BE2C (cell line): ENCODE measurements at regions not wholly inside any gene's neighbourhood (a gene's known extent, or its start where the extent isn't known, plus 50 kb on each side); places are given as distances from the start of the nearest gene placed in this dataset.
"Not testable (repeated sequence)": the region's sequence is repeated elsewhere in the genome, so short reads cannot be mapped to it uniquely, and the experiment has no call there.

Experiments
- DNase-seq: peaks from one replicate; pipeline ENCODE4 v3.0.0-alpha.2; 2020
- H3K27me3 ChIP-seq: fragments of 250-450 bp; sonication (Bioruptor Pico); 2 replicates; pipeline ENCODE4 v1.5.1; 2020; ENCODE audit warnings: mild to moderate bottlenecking
- H3K36me3 ChIP-seq: fragments of 250-450 bp; sonication (Bioruptor Pico); 2 replicates; pipeline ENCODE4 v1.5.1; 2020; ENCODE audit warnings: mild to moderate bottlenecking
- H3K4me1 ChIP-seq: fragments of 250-450 bp; sonication (Bioruptor Pico); 2 replicates; pipeline ENCODE4 v1.5.1; 2020
- H3K4me3 ChIP-seq: 2 replicates; pipeline ENCODE4 v1.5.1; 2011; ENCODE audit warnings: low read depth, low read length
- H3K9me3 ChIP-seq: fragments of 250-450 bp; sonication (Bioruptor Pico); 2 replicates; pipeline ENCODE4 v1.5.1; 2020
- TF ChIP-seq, protein P1 (sequence below): IDR thresholded peaks from 2 replicates; pipeline ENCODE4 v1.5.1; 2012; ENCODE audit warnings: mild to moderate bottlenecking, low read depth, low read length

- Histone ChIP-seq H3K27me3 (no peaks in the 10 kb centered on the region), H3K4me3 (no peak overlapping the region), H3K36me3 (no peaks in the 10 kb centered on the region), H3K4me1 (no peaks in the 10 kb centered on the region), H3K9me3 (no peaks in the 10 kb centered on the region; the same call in 1 of the 2 replicates)
- TF ChIP-seq, protein P1, sequence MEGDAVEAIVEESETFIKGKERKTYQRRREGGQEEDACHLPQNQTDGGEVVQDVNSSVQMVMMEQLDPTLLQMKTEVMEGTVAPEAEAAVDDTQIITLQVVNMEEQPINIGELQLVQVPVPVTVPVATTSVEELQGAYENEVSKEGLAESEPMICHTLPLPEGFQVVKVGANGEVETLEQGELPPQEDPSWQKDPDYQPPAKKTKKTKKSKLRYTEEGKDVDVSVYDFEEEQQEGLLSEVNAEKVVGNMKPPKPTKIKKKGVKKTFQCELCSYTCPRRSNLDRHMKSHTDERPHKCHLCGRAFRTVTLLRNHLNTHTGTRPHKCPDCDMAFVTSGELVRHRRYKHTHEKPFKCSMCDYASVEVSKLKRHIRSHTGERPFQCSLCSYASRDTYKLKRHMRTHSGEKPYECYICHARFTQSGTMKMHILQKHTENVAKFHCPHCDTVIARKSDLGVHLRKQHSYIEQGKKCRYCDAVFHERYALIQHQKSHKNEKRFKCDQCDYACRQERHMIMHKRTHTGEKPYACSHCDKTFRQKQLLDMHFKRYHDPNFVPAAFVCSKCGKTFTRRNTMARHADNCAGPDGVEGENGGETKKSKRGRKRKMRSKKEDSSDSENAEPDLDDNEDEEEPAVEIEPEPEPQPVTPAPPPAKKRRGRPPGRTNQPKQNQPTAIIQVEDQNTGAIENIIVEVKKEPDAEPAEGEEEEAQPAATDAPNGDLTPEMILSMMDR: no peak
- DNase-seq: no peak
These were observed 612.9 kb downstream of the GALC start for GRCh38 chr14:87380054-87380453.

GRCh38 chr14:87368751-87369150 is 624.2 kb downstream of the GALC start:
- no peak overlapping the region for H3K4me3 ChIP-seq
- no peaks in the 10 kb centered on the region for H3K9me3 ChIP-seq
- TF ChIP-seq, protein P1: no peak
- H3K4me1 ChIP-seq: no peaks in the 10 kb centered on the region
- no peaks in the 10 kb centered on the region for H3K27me3 ChIP-seq
- H3K36me3 ChIP-seq: no peaks in the 10 kb centered on the region
- DNase-seq: no peak

- H3K27me3 ChIP-seq, H3K4me3 ChIP-seq, DNase-seq, H3K4me1 ChIP-seq, H3K9me3 ChIP-seq, H3K36me3 ChIP-seq: not testable (repeated sequence)
These were observed 632.7 kb downstream of the GALC start for GRCh38 chr14:87360246-87360645.

DNA sequence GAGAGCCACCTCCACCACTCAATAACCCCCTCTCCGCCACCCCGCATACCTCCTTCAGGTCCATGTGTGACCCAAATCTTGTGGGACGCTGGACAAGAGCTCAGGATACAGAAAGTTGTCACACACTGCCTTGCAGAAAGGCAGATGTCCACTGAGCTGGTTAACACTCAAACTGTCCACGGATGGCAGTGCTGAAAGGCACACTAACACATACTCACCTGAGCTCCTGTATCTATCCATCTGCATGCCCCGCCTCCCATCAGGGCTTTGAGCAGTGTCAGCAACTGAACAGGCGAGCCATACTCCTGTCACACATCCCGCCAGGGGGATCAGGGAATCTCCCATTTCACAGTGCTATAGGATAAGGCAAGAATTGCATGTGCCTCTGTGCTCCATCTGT is 642.0 kb downstream of the GALC start:
- TF ChIP-seq, protein P1: no peak
- no peak for DNase-seq
- Histone ChIP-seq H3K4me1 (no peaks in the 10 kb centered on the region), H3K4me3 (no peak overlapping the region), H3K27me3 (no peaks in the 10 kb centered on the region), H3K36me3 (no peaks in the 10 kb centered on the region), H3K9me3 (no peaks in the 10 kb centered on the region)

- H3K4me3 ChIP-seq: no peak overlapping the region
- no peaks in the 10 kb centered on the region for H3K4me1 ChIP-seq
- no peaks in the 10 kb centered on the region for H3K27me3 ChIP-seq
- TF ChIP-seq, protein P1: no peak
- DNase-seq: no peak
- no peaks in the 10 kb centered on the region for H3K9me3 ChIP-seq
- H3K36me3 ChIP-seq: no peaks in the 10 kb centered on the region
These were observed 643.1 kb downstream of the GALC start for GRCh38 chr14:87349921-87350320.

DNA sequence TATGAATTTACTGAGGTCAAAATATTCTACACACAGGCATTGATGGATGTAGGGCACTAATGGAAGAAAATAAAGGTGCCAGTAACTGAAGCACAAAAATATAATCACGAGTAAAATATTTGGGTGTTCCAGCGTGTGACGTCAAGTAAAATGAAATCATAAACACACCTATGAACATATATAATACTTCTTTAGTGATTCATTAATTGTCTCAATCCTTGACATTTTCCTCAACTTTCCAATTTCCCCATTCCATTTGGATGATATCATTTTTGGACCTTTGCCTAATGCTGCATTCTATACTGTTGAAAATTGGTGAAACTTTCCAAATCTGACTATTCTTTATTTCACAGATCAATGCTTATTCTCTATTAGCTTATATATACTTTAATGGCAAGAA is 649.3 kb downstream of the GALC start:
- no peak overlapping the region for H3K4me3 ChIP-seq
- H3K36me3 ChIP-seq: no peaks in the 10 kb centered on the region
- no peaks in the 10 kb centered on the region for H3K9me3 ChIP-seq
- DNase-seq: no peak
- no peaks in the 10 kb centered on the region for H3K4me1 ChIP-seq
- TF ChIP-seq, protein P1: no peak
- H3K27me3 ChIP-seq: no peaks in the 10 kb centered on the region
